GM12801 (cell line): ENCODE measurements at regions not wholly inside any gene's neighbourhood (a gene's known extent, or its start where the extent isn't known, plus 50 kb on each side); places are given as distances from the start of the nearest gene placed in this dataset.

Experiments used
- TF ChIP-seq, protein P1 (sequence below): IDR thresholded peaks from one replicate; pipeline ENCODE4 v1.5.1; 2011; ENCODE audit warnings: control low read depth; ENCODE audit not compliant: insufficient read length; ENCODE audit errors: extremely low read depth

DNA sequence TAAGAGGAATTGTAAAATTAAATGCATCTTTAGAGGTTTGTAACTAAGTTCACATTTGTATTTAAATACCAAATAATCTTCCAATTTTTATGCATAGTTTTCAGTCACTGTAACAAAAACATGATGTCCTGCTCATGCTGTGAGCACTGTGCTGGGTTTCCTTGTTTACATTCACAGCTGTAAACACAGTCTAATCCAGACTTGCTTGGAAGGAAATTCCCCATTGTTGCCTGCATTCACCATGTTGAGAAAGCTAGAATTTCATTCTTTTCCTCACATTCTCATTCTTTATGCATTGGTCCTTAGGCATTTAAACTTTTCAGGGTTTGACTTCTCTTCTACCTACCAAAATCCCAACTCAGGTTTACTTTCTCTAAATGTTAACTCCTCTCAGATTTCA lies 242.0 kb upstream of the TBX18 start:
- TF ChIP-seq, protein P1, sequence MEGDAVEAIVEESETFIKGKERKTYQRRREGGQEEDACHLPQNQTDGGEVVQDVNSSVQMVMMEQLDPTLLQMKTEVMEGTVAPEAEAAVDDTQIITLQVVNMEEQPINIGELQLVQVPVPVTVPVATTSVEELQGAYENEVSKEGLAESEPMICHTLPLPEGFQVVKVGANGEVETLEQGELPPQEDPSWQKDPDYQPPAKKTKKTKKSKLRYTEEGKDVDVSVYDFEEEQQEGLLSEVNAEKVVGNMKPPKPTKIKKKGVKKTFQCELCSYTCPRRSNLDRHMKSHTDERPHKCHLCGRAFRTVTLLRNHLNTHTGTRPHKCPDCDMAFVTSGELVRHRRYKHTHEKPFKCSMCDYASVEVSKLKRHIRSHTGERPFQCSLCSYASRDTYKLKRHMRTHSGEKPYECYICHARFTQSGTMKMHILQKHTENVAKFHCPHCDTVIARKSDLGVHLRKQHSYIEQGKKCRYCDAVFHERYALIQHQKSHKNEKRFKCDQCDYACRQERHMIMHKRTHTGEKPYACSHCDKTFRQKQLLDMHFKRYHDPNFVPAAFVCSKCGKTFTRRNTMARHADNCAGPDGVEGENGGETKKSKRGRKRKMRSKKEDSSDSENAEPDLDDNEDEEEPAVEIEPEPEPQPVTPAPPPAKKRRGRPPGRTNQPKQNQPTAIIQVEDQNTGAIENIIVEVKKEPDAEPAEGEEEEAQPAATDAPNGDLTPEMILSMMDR = no peak

- TF ChIP-seq, protein P1 = no peak
Measured at GRCh38 chr6:85005494-85005893, 241.1 kb upstream of the TBX18 start.

- TF ChIP-seq, protein P1 = no peak
Measured at GRCh38 chr6:85004361-85004995, 240.1 kb upstream of the TBX18 start.

DNA sequence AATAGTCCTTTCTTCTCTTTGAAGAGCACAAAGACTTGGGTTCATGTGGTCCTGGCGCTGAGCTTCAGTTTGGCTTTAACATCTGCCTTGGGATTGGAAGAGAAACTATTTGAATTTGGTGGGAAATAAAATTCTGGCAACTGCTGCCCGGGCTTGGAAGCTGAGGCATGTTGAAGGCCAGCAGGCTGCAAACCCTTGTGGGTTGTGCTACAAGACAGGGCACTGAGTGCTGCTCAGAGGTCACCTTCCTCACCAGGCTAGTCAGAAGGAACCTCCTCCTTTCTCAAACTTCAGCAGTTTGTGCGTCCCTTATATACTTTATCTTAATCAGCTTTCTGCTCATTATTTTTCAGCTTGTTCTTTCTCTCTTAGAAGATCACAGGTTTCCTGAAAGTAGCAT lies 238.4 kb upstream of the TBX18 start:
- TF ChIP-seq, protein P1 = no peak

DNA sequence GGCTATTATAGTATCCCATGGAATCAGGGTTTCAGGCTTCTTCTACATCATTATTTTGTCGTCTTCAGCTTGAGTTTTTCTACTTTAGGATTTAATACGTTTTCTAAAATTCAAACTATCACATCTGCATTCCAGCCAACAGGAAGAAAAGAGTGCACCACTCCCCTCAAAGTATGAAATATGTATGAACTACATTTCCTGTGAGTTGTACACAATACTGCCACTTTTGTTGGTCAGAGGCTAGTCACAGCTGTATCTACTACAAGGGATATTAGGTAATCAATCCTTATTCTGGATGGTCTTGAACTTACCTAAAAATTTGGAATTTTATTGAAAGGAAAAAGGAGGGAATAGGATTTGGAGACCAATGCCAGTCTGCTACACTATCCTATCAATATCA lies 235.6 kb upstream of the TBX18 start:
- TF ChIP-seq, protein P1 = no peak

- TF ChIP-seq, protein P1 = no peak
Measured at GRCh38 chr6:84998223-84998622, 233.8 kb upstream of the TBX18 start.

GRCh38 chr6:84979541-84979940 lies 215.1 kb upstream of the TBX18 start:
- TF ChIP-seq, protein P1 = no peak
